Panc1 (cell line): ENCODE measurements at regions not wholly inside any gene's neighbourhood (a gene's known extent, or its start where the extent isn't known, plus 50 kb on each side); places are given as distances from the start of the nearest gene placed in this dataset.

Experiments used
- POLR2AphosphoS5 ChIP-seq: IDR thresholded peaks from 2 replicates; pipeline ENCODE4 v1.6.1; 2012; ENCODE audit warnings: mild to moderate bottlenecking, low read depth, low read length, moderate library complexity
- SIN3A ChIP-seq: IDR thresholded peaks from 2 replicates; pipeline ENCODE4 v1.6.1; 2012; ENCODE audit warnings: low read depth, mild to moderate bottlenecking, low read length, moderate library complexity, borderline replicate concordance; ENCODE audit not compliant: insufficient read depth
- TCF7L2 ChIP-seq: IDR thresholded peaks from 2 replicates; pipeline ENCODE4 v1.6.1; 2011; ENCODE audit warnings: mild to moderate bottlenecking, low read depth, low read length, inconsistent platforms
- TF ChIP-seq, protein P1 (sequence below): fragments of 450-650 bp; IDR thresholded peaks from 2 replicates; pipeline ENCODE4 v1.5.1; 2017; ENCODE audit warnings: mild to moderate bottlenecking
- TF ChIP-seq, protein P2 (sequence below), 2 experiments: IDR thresholded peaks; 2 replicates each; pipeline ENCODE4 v1.6.1; 2011 to 2012; ENCODE audit warnings: low read depth in 2 of 2, control low read depth in 1 of 2, low read length in 1 of 2, mild to moderate bottlenecking in 1 of 2, moderate library complexity in 1 of 2; ENCODE audit not compliant: insufficient read depth in 1 of 2

DNA sequence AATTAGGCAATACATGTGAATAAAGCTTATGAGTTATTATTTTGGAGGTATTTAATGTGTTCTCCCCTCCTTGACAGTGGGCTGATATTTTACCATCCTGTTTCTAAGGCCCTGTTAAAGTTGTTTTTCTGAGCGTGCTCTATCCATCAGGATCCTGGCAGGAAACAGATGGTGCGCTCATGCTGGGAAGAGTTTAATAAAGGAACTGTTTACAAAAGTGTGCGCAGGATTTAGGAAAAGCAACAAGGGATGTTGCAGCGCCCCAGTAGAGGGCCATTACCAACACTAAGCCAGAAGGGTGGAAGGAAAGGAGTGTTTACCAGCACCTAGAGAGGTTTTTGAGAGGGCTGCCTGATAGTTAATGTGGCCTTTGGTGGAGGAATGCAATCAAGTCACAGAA, 374.5 kb downstream of the KCNRG start:
- TF ChIP-seq, protein P1, sequence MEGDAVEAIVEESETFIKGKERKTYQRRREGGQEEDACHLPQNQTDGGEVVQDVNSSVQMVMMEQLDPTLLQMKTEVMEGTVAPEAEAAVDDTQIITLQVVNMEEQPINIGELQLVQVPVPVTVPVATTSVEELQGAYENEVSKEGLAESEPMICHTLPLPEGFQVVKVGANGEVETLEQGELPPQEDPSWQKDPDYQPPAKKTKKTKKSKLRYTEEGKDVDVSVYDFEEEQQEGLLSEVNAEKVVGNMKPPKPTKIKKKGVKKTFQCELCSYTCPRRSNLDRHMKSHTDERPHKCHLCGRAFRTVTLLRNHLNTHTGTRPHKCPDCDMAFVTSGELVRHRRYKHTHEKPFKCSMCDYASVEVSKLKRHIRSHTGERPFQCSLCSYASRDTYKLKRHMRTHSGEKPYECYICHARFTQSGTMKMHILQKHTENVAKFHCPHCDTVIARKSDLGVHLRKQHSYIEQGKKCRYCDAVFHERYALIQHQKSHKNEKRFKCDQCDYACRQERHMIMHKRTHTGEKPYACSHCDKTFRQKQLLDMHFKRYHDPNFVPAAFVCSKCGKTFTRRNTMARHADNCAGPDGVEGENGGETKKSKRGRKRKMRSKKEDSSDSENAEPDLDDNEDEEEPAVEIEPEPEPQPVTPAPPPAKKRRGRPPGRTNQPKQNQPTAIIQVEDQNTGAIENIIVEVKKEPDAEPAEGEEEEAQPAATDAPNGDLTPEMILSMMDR, result no peak
- TF ChIP-seq TCF7L2 (no peak), POLR2AphosphoS5 (no peak), SIN3A (no peak)
- TF ChIP-seq, protein P2, sequence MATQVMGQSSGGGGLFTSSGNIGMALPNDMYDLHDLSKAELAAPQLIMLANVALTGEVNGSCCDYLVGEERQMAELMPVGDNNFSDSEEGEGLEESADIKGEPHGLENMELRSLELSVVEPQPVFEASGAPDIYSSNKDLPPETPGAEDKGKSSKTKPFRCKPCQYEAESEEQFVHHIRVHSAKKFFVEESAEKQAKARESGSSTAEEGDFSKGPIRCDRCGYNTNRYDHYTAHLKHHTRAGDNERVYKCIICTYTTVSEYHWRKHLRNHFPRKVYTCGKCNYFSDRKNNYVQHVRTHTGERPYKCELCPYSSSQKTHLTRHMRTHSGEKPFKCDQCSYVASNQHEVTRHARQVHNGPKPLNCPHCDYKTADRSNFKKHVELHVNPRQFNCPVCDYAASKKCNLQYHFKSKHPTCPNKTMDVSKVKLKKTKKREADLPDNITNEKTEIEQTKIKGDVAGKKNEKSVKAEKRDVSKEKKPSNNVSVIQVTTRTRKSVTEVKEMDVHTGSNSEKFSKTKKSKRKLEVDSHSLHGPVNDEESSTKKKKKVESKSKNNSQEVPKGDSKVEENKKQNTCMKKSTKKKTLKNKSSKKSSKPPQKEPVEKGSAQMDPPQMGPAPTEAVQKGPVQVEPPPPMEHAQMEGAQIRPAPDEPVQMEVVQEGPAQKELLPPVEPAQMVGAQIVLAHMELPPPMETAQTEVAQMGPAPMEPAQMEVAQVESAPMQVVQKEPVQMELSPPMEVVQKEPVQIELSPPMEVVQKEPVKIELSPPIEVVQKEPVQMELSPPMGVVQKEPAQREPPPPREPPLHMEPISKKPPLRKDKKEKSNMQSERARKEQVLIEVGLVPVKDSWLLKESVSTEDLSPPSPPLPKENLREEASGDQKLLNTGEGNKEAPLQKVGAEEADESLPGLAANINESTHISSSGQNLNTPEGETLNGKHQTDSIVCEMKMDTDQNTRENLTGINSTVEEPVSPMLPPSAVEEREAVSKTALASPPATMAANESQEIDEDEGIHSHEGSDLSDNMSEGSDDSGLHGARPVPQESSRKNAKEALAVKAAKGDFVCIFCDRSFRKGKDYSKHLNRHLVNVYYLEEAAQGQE (IDR thresholded peaks at IDR 0.05; ENCODE audit: insufficient read depth in 1 of 2, low read depth in 2 of 2, low read length in 1 of 2), result no peak
